Astrocyte (in vitro differentiated cells and primary cell): ENCODE measurements at regions not wholly inside any gene's neighbourhood (a gene's known extent, or its start where the extent isn't known, plus 50 kb on each side); places are given as distances from the start of the nearest gene placed in this dataset.

ENCODE experiments used
- DNase-seq: peaks from one replicate; pipeline ENCODE4 v3.0.0-alpha.2; 2010; ENCODE audit warnings: low read depth
- FAIRE-seq: peaks from 2 replicates; lab custom pipeline; 2011; peaks lifted over from hg19 to GRCh38; lab: Jason Lieb, UNC
- H2AFZ ChIP-seq: 2 replicates; pipeline ENCODE4 v1.6.0; 2012; ENCODE audit warnings: low read depth, low read length, inconsistent platforms
- H3K27ac ChIP-seq: 2 replicates; pipeline ENCODE4 v1.5.1; 2011; ENCODE audit warnings: low read depth, low read length, inconsistent platforms
- H3K27me3 ChIP-seq: 2 replicates; pipeline ENCODE4 v1.6.0; 2011; ENCODE audit warnings: low read length, inconsistent platforms; ENCODE audit not compliant: insufficient read depth
- H3K36me3 ChIP-seq: 2 replicates; pipeline ENCODE4 v1.5.1; 2011; ENCODE audit warnings: low read length, inconsistent platforms; ENCODE audit not compliant: insufficient read depth
- H3K4me1 ChIP-seq: 2 replicates; pipeline ENCODE4 v1.5.1; 2011; ENCODE audit warnings: low read length, inconsistent platforms; ENCODE audit not compliant: insufficient read depth
- H3K4me2 ChIP-seq: 2 replicates; pipeline ENCODE4 v1.6.0; 2012; ENCODE audit warnings: low read length, inconsistent platforms
- H3K4me3 ChIP-seq: 2 replicates; pipeline ENCODE4 v1.5.1; 2011; ENCODE audit warnings: low read depth, mild to moderate bottlenecking, low read length, inconsistent platforms; ENCODE audit not compliant: insufficient read depth
- H3K79me2 ChIP-seq: 2 replicates; pipeline ENCODE4 v1.6.0; 2012; ENCODE audit warnings: mild to moderate bottlenecking, low read length, inconsistent platforms; ENCODE audit not compliant: insufficient read depth
- H3K9ac ChIP-seq: 2 replicates; pipeline ENCODE4 v1.6.0; 2012; ENCODE audit warnings: mild to moderate bottlenecking, low read length, inconsistent platforms
- H3K9me3 ChIP-seq: 2 replicates; pipeline ENCODE4 v1.5.1; 2012; ENCODE audit warnings: low read depth, mild to moderate bottlenecking, low read length, inconsistent platforms; ENCODE audit not compliant: insufficient read depth
- H4K20me1 ChIP-seq: 2 replicates; pipeline ENCODE4 v1.6.0; 2012; ENCODE audit warnings: low read length, inconsistent platforms; ENCODE audit not compliant: insufficient read depth
- H3K27ac Mint-ChIP-seq: one replicate; pipeline ENCODE4 v1.8.0; 2021; ENCODE audit warnings: mild to moderate bottlenecking, mixed read lengths; ENCODE audit not compliant: unreplicated experiment
- H3K27me3 Mint-ChIP-seq: one replicate; pipeline ENCODE4 v1.8.0; 2021; ENCODE audit warnings: low read depth, mixed read lengths; ENCODE audit not compliant: unreplicated experiment
- H3K36me3 Mint-ChIP-seq: one replicate; pipeline ENCODE4 v1.8.0; 2021; ENCODE audit warnings: low read depth, mixed read lengths; ENCODE audit not compliant: unreplicated experiment
- H3K4me1 Mint-ChIP-seq: one replicate; pipeline ENCODE4 v1.8.0; 2021; ENCODE audit warnings: low read depth, mixed read lengths; ENCODE audit not compliant: unreplicated experiment
- H3K4me3 Mint-ChIP-seq: one replicate; pipeline ENCODE4 v1.8.0; 2021; ENCODE audit warnings: mild to moderate bottlenecking, moderate library complexity, mixed read lengths; ENCODE audit not compliant: unreplicated experiment
- H3K9me3 Mint-ChIP-seq: one replicate; pipeline ENCODE4 v1.8.0; 2021; ENCODE audit warnings: mild to moderate bottlenecking, mixed read lengths; ENCODE audit not compliant: unreplicated experiment
- EZH2 ChIP-seq: IDR thresholded peaks from 2 replicates; pipeline ENCODE4 v1.6.1; 2012; ENCODE audit warnings: mild to moderate bottlenecking, low read length, inconsistent platforms; ENCODE audit not compliant: insufficient read depth
- TF ChIP-seq, protein P1 (sequence below): IDR thresholded peaks from 2 replicates; pipeline ENCODE4 v1.5.1; 2011; ENCODE audit warnings: low read depth, mild to moderate bottlenecking, inconsistent platforms, low read length, moderate library complexity; ENCODE audit not compliant: insufficient read depth

GRCh38 chr7:131131746-131132431 lies 195.8 kb upstream of the MKLN1 start:
- H3K4me1 Mint-ChIP-seq = peaks cover 8% of the 10 kb centered on the region
- H3K9ac ChIP-seq = no peak overlapping the region
- H4K20me1 ChIP-seq = no peaks in the 10 kb centered on the region
- H3K4me1 ChIP-seq = no peaks in the 10 kb centered on the region
- H3K9me3 Mint-ChIP-seq = no peaks in the 10 kb centered on the region
- no peaks in the 10 kb centered on the region for H3K36me3 Mint-ChIP-seq
- no peaks in the 10 kb centered on the region for H3K27me3 Mint-ChIP-seq
- no peak for TF ChIP-seq EZH2
- TF ChIP-seq, protein P1, sequence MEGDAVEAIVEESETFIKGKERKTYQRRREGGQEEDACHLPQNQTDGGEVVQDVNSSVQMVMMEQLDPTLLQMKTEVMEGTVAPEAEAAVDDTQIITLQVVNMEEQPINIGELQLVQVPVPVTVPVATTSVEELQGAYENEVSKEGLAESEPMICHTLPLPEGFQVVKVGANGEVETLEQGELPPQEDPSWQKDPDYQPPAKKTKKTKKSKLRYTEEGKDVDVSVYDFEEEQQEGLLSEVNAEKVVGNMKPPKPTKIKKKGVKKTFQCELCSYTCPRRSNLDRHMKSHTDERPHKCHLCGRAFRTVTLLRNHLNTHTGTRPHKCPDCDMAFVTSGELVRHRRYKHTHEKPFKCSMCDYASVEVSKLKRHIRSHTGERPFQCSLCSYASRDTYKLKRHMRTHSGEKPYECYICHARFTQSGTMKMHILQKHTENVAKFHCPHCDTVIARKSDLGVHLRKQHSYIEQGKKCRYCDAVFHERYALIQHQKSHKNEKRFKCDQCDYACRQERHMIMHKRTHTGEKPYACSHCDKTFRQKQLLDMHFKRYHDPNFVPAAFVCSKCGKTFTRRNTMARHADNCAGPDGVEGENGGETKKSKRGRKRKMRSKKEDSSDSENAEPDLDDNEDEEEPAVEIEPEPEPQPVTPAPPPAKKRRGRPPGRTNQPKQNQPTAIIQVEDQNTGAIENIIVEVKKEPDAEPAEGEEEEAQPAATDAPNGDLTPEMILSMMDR = no peak
- DNase-seq = no peak
- no peak overlapping the region for H3K27ac ChIP-seq
- no peak for FAIRE-seq
- no peaks in the 10 kb centered on the region for H3K9me3 ChIP-seq
- H3K4me2 ChIP-seq = no peak overlapping the region
- H3K4me3 Mint-ChIP-seq = no peak overlapping the region
- H3K27me3 ChIP-seq = no peaks in the 10 kb centered on the region
- H3K79me2 ChIP-seq = no peaks in the 10 kb centered on the region
- H3K27ac Mint-ChIP-seq = no peak overlapping the region
- no peak overlapping the region for H2AFZ ChIP-seq
- H3K4me3 ChIP-seq = no peak overlapping the region
- no peaks in the 10 kb centered on the region for H3K36me3 ChIP-seq

GRCh38 chr7:131139462-131139861 lies 188.2 kb upstream of the MKLN1 start:
- Mint-ChIP-seq H3K27me3 (no peaks in the 10 kb centered on the region), H3K9me3 (peaks cover 12% of the 10 kb centered on the region), H3K36me3 (peaks cover 4% of the 10 kb centered on the region), H3K4me3 (no peak overlapping the region), H3K27ac (no peak overlapping the region), H3K4me1 (no peaks in the 10 kb centered on the region)
- Histone ChIP-seq H4K20me1 (no peaks in the 10 kb centered on the region), H3K79me2 (no peaks in the 10 kb centered on the region), H3K9me3 (peaks cover 4% of the 10 kb centered on the region), H3K4me2 (no peak overlapping the region), H2AFZ (no peak overlapping the region), H3K9ac (no peak overlapping the region), H3K4me3 (no peak overlapping the region), H3K27me3 (peaks cover 2% of the 10 kb centered on the region), H3K4me1 (no peaks in the 10 kb centered on the region), H3K36me3 (no peaks in the 10 kb centered on the region), H3K27ac (no peak overlapping the region)
- FAIRE-seq = no peak
- TF ChIP-seq, protein P1 = no peak
- no peak for TF ChIP-seq EZH2
- no peak for DNase-seq

DNA sequence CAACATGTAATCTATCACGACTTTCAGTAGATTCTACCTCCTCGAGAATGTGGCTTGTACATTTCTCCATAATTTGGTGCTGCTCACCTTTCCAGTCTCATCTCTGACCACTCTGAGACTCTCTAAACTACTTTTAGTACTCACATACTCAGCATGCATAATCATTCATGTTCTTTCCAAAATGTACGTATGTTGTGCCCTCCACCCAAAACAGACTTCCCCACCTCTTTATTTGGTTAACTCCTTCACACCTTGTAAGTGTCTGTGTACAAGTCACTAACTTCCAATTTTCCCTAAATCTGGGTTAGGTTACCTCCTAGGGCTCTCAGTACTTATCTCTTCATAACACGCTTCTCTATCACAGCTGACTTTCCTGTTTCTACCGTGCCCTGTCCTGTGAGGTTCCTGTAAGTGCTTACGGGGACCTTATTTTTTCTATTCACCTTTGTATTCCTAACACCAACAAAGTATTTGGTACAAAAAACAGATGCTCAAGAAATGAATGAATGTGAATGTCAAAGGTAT lies 186.2 kb upstream of the MKLN1 start:
- no peak for DNase-seq
- no peaks in the 10 kb centered on the region for H3K27me3 Mint-ChIP-seq
- Histone ChIP-seq H3K36me3 (no peaks in the 10 kb centered on the region), H3K4me2 (no peak overlapping the region), H3K79me2 (no peaks in the 10 kb centered on the region), H3K4me1 (no peaks in the 10 kb centered on the region), H3K9ac (no peak overlapping the region), H3K27ac (no peak overlapping the region), H2AFZ (no peak overlapping the region), H4K20me1 (no peaks in the 10 kb centered on the region), H3K9me3 (peaks cover 4% of the 10 kb centered on the region), H3K27me3 (peaks cover 2% of the 10 kb centered on the region), H3K4me3 (no peak overlapping the region)
- H3K36me3 Mint-ChIP-seq = peaks cover 4% of the 10 kb centered on the region
- no peak overlapping the region for H3K27ac Mint-ChIP-seq
- no peak for TF ChIP-seq EZH2
- TF ChIP-seq, protein P1 = no peak
- H3K4me1 Mint-ChIP-seq = peaks cover 8% of the 10 kb centered on the region
- no peak overlapping the region for H3K4me3 Mint-ChIP-seq
- no peak for FAIRE-seq
- H3K9me3 Mint-ChIP-seq = peaks cover 12% of the 10 kb centered on the region
